Activated CD8-positive, alpha-beta memory T cell treated with anti-CD3 and anti-CD28 coated beads, Interleukin-2, amount 50 U/mL, for 48 hours (primary cell): ENCODE measurements at regions not wholly inside any gene's neighbourhood (a gene's known extent, or its start where the extent isn't known, plus 50 kb on each side); places are given as distances from the start of the nearest gene placed in this dataset.
"Not testable (repeated sequence)": the region's sequence is repeated elsewhere in the genome, so short reads cannot be mapped to it uniquely, and the experiment has no call there.

ENCODE experiments used
- DNase-seq: peaks from one replicate; pipeline ENCODE4 v3.0.0-alpha.2; 2020

GRCh38 chr3:182612332-182612731 lies 181.0 kb upstream of the ATP11B start:
- DNase-seq: no peak

- no peak for DNase-seq
Measured at GRCh38 chr3:182617500-182617899, 175.8 kb upstream of the ATP11B start.

DNA sequence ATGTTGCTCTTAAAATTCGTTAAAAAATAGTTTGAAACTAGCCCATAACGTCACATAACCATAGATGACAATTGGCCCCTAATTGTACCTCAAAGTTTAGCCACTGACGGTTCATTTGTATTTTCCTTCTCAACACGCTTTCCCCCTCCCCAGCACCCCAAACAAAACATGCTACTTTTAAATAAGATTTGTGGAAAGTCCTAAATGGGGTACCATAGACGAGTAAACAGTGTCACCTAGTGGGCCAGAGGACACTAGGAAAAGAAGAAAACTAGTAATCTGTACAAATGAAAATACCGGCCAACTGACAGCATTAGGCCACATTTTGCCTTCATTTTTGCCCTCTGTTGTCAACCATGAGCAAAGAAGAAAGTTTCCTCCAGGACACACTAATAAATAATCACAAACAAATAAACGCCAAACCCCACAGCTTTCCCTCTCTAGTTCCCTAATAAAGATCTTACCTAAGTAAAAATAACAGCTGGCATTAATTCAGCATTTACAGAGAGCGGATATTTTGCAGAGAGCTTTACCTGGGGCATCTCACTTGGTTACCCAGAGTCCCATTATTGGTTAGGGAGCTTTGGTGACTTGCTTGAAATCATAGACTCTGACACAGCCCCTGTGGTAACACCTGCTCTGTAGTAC lies 175.1 kb upstream of the ATP11B start:
- DNase-seq: no peak

- no peak for DNase-seq
Measured at GRCh38 chr3:182618981-182619591, 174.2 kb upstream of the ATP11B start.

DNA sequence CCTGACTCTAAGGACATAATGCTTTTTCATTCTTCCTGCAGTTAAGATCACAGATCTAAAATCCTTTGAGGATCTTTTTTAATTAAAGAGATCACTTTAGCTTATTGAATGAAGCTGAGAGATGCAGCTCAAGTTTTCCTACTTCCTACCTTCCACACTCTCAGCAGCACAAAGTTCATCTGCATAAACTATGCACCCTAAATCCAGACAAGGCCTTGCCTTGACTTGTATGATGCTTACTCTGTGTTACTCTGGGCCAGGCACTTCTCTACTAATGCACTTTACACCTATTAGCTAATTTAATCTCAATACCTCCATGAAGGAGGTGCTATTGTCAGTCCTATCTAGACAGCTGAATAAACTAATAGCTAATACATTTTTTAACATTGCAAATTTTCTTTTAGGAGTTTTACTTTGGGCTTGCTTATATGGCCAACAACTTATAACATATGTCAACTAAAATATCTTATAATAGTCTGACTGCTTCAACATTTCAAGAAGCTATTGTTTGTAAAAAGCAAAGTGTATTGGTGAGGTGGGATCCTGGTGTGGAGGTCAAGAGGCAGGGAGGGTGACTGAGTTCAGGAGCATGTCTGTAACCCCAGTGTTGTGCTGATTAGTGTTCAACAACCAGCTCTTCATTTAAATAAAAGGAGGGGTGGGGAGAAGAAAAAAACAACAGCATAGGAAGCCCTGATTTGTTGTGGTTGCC lies 172.4 kb upstream of the ATP11B start:
- DNase-seq: no peak

DNA sequence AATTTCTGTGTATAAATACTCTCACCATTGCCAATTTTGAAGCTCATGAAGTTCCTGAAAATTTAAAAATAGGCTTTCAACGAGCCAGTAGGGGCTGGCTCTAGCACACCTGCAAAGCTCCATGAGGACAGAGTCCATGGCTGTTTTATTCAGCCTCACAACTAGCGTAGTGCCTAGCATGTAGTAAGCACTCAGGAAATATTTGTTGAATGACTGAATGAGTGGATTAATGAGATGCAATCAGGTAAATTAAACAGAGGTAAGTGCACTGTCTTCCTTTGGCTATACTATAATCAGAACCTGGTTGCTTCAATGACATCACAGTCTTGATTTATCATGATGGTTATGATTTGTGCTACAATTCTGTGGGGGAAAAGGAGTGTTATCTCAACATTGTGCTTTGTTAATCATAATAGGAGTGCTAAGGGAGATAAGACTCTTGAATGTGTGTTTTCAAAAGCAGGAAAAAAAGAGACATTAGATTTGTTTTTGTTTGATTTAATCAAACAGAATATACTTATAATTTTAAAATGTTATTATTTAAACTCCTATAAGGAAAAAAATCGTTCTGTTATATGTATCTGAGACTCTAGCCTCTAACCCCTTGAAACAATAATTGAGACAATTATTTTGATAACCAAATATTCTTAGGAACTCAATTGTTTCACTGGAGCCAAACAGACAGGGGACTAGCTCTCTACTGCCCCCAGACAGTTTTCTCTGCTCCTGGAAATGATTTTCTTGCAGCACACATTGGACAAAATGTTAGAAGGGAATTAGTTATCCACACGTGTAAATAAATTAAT lies 171.7 kb upstream of the ATP11B start:
- no peak for DNase-seq

DNA sequence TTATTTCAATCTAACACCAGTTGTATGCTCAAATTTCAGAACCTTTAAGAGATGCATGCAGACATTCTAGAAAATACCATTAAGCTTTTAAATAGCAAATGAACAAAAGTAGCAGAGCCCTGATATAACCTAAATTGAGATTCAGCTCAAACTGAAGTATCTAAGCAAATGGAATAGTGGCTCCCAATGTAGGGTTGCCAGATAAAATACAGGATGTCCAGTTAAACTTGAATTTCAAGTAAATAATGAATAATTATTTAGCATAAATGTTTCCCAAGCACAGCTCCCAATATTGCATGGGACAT lies 171.1 kb upstream of the ATP11B start:
- no peak for DNase-seq

GRCh38 chr3:182626484-182627467 lies 166.5 kb upstream of the ATP11B start:
- no peak for DNase-seq

DNA sequence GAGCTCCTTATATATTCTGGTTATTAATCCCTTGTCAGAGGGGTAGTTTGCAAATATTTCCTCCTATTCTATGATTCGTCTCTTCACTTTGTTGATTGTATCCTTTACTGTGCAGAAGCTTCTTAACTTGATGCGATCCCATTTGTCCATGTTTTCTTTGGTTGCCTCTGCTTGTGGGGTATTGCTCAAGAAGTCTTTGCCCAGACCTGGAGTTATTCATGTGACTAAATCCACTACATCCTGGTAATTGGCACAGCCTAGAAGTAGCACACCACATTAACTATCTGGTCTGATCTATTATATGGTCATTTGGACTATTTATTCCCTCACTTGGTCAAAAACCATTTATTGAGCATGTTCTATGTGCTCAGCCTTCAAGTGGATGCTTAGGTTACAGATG lies 164.8 kb upstream of the ATP11B start:
- DNase-seq: no peak

DNA sequence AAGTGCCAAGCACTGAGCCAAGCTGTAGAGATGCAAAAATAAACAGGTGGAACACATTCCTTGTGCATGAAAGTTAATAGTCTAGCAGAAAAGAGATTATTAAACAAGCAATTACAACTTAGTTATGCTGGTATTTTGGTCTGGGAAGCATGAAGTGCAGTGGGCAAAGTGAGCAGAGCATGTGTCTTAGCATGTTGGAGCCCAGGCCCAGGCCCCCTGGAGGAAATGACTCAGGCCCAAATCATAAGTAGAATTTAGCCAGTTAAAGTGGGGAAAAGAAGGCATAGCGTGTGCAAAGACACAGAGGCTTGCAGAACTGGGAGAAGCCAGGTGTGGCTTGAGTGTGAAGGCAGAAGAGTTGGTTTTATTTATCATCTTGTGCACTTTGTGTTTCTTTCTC lies 163.8 kb upstream of the ATP11B start:
- no peak for DNase-seq

- DNase-seq: no peak
Measured at GRCh38 chr3:182631183-182632076, 161.9 kb upstream of the ATP11B start.

- DNase-seq: no peak
Measured at GRCh38 chr3:182632077-182632393, 161.3 kb upstream of the ATP11B start.

GRCh38 chr3:182633186-182633585 lies 160.1 kb upstream of the ATP11B start:
- DNase-seq: no peak

- no peak for DNase-seq
Measured at GRCh38 chr3:182636646-182637045, 156.7 kb upstream of the ATP11B start.

DNA sequence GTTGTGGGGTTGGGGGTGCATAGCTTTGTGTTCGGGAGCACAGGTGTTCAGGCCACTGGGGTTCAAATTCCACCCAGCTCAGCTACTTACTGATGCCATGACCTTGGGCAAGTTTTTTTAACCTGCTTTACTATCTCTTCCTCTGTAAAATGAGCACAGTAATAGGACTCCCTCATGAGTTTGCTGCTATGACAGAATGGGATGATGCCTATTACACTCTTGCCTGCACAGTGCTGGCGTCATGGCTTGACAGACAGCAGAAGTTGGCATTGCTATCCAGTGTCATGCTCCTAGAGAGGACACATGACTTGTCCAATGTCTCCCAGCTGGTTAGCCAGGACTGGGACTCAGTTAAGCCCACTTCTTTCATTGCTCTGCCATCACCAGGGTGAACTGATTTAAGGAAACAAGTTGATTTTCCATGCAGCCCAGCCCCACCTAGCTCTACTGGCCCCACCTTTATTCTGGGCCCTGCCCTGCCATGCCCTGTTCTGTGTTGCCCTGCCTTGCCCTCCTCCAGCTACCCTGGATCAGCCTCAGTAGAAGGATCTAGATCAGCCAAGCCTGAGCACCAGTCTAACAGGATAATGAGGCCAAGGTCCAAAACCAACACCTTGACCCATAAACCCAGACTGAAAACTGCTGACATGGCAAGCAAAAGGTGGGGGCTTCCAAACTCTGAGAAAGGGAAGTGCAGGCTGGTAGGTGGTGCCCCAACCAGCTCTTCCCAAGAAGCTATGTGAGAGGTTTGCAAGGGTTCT lies 155.8 kb upstream of the ATP11B start:
- no peak for DNase-seq

DNA sequence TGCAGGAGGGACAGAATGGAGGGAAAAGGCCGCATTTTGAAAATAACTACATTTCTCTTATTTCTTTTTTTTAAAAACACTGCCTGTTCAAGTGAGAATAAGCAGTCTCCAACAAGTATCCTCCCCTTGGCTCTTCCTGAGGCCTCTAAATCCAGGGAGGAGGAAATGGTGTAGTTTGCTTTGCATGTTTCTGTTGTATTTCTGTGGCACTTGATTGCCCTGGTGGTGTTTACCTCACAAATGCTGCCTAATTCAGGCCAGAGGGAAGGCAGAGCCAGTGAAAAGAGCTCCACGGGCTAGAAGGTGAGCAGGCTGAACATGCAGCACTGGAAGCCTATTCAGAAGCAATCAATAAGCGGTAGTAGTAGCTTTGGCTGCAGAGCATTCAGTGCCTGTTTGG lies 149.3 kb upstream of the ATP11B start:
- DNase-seq: no peak

DNA sequence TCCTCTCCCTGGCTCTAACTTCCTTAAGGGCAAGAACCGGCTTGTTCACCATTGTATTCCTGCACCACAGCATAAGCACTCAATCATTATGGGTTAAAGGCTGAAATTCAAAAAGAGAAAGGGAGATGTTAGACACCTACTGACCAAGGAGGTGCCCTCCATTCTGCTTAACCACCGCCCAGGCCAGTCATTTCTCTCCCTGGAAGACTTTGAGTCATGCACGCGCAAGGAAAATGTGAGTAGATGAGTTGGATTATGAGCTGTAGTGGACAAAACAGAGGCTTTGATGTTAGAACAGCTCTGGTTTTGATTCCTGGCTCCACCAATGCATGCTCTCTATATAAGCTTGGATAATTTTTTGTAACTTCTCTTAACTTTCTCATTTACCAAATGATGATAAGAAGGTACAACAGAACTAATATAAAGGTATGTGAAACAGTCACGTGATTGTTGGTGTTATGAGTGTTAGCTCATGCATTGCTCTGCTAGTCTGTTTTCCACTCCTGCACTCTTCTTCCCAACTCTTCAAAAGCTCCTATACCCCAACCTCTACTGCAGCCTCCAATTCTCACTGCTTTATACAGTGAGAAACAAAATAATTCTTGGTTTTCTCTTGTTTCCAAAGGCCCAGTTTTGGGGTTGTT lies 148.4 kb upstream of the ATP11B start:
- DNase-seq: no peak

- DNase-seq: no peak
Measured at GRCh38 chr3:182650568-182651128, 142.7 kb upstream of the ATP11B start.

DNA sequence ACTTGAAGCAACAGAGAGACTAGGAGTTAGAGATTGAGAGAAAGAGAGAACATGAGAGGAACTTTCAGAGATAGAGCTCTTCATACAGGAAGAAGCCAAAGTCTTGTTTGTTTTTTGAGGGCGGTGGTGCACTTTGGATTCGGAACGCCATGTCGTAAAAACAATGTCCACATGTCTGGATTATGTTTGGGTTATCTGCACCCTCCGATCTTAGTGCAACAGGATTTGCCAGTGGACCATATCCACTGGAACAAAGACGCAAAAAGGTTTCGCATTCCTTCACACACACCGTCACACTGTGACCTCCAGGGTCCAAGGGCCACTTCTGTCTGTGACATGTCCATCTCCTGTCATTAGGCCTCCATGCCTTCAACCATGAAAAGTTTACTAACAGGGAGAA lies 141.8 kb upstream of the ATP11B start:
- no peak for DNase-seq

GRCh38 chr3:182653065-182653464 lies 140.2 kb upstream of the ATP11B start:
- not testable (repeated sequence) for DNase-seq
